Central memory CD4-positive, alpha-beta T cell (primary cell): ENCODE measurements at regions not wholly inside any gene's neighbourhood (a gene's known extent, or its start where the extent isn't known, plus 50 kb on each side); places are given as distances from the start of the nearest gene placed in this dataset.

Experiments used
- DNase-seq: peaks from one replicate; pipeline ENCODE4 v3.0.0; 2022

DNA sequence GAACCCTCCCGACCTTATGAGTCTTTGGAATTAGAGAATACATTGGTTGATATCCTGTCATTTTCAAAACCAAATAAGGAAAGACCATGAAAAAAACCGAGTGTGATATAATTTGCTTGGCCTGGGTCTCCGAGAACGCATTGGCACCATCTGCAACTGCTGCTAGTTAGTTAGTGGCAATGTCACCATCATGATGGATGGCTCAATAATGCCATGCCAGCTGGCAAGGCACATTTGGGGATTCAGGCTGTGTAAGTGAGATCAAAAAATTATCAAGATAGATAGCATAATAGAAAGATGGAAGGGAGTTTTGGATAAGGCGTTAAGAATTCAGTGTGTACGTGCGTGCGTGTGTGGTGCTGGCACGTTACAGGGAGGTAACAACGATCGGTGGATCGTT, 134.7 kb upstream of the TCERG1L start:
- DNase-seq, result no peak

DNA sequence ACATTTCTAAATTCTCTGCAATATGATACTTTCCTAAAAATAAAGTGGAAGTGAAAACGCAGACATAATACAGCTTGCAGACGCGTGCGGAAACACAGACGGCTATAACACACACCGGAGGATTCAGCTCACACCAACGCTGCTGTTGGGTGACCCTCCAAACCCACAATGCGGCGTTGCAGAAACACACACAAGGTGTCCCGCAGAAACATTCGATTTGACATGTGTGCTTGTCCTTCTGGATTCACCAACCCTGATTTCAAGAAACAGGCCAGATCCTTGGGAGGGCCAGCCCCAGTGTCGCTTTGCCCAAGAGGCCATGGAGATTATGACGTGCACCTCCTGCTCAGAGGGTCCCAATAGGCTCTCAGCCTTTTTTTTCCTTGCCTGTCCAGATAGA, 136.7 kb upstream of the TCERG1L start:
- DNase-seq, result no peak

DNA sequence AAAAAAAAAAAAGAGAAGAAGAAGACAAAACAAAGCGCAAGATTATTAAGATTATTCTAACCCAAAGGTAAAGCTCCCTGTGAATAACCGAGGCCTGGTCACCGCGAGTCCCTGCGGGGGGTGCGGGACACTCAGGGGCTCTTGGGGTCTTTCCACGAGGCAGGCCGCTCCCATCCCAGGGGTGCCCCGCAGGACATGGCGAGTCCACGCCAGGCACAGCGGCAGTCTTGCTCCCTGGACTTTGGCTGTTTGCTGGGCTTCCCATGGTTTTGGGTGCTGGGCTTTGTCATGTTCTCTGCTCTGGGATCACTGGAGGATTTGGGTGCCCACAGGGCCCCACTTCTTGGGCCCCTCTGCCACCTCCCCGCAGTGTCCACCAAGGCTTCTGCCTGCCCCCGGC, 137.4 kb upstream of the TCERG1L start:
- DNase-seq, result no peak

DNA sequence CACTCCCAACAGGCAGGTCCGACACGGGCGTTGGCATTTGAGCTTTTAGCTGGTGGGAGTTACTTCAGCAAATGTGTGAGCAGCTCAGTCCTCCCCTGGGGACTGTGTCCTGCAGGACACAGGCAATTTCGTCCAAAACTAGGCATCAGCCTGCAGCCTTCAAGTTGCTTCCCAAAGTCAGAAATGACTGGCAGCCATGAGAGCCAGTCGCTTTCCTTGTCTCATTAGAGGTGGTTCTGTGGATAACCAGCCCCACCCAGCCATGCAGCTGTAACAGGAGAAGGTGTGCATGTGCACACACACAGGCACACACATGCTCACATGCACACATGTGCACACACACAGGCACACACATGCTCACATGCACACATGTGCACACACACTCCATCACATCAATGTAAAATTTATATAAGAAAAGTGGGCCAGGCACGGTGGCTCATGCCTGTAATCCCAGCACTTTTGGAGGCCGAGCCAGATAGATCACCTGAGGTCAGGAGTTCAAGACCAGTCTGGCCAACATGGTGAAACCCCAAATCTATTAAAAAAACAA, 138.8 kb upstream of the TCERG1L start:
- no peak for DNase-seq

DNA sequence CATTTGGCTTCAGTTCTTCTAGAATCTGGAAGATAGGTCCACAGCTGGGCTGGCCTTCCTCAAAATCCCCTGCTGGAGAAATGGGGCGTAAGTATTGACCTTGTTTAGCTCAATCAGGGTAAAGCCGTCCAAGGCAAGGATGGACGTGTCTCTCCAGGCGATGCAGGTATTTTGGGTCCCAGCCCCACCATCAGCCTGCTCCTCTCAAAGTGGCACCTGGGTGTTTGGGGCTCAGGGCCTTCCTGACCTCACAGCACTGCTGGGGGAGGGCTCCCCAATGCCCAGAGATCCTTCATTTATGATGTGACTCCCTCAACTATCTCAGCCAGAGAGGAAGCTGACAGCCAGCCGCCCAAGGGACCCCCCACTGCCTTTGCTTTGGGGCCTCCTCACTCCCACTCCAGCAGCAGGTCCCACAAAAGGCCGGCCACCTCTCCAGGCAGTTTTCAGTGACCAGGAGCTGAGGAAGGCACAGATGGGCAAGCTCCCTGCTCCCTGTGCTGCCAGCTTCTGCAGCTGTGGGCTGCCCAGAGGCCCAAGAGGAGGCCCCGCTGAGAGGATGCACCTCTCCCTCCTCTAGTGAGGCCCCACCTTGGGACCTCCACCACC, 140.0 kb upstream of the TCERG1L start:
- no peak for DNase-seq

GRCh38 chr10:131452926-131453720, 141.6 kb upstream of the TCERG1L start:
- DNase-seq, result no peak

DNA sequence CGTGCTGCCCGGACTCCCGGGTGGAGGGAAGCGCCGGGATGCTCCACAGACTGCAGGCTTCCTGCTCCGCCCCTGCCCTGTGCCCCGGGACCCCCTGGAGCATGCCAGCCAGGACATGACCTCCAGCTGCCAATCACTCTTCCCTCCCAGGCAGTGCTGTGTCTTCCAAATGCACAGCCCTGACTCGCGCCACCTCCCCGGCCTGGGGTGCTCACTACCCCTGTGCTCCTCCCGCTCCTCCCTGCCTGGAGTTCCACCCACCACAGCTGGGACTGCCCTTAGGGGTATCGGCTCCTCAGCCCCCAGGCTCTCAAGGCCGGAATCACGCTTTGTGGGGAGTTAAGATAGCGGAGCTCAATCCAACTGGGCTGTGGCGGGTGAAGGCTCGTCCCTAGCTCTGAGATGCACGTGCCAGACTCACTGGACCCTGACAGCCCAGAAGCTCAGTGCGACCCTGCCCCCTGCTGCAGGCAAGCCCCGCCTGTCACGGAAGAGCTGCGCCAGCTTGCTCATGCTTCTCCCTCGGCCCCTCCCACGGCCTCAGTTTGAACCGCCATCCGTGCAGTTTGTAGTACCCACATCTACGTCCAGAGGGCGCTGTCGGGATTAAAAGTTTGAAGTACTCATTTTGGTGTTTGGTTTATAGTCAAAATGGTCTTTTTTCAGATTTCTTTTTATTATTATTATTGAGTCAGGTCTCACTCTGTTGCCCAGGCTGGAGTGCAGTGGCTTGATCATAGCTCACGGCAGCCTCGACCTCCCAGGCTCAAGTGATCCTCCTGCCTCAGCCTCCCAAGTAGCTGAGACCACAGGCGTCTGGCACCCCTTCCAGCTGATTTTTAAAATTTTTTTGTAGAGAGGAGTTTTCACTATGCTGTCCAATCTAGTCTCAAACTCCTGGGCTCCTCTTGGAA, 142.5 kb upstream of the TCERG1L start:
- DNase-seq, result peak; percentile 6

GRCh38 chr10:131456411-131456810, 144.9 kb upstream of the TCERG1L start:
- DNase-seq, result no peak

DNA sequence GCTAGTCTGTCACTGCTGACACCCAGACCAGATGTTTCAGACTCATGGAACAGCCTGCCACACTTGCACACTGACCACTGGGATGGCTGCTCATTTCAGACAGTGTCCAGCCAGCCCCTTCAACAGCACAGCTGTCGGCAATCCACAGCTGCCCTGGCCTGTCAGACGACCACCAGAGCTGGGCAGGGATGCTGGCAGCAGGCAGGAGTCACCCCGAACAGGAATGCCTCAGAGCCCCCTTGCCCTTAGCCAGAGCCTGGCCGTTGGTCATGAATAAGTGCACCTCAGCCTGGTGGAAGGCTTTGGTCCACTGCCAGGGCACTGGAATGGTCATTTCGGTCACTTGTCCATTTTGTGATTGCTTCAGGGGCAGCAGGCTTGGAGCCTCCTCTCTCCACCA, 149.6 kb upstream of the TCERG1L start:
- no peak for DNase-seq

GRCh38 chr10:131464789-131465188, 153.3 kb upstream of the TCERG1L start:
- no peak for DNase-seq

GRCh38 chr10:131469551-131469950, 158.0 kb upstream of the TCERG1L start:
- no peak for DNase-seq

- DNase-seq, result no peak
Observed at GRCh38 chr10:131473645-131474044, 162.1 kb upstream of the TCERG1L start.

GRCh38 chr10:131474416-131474815, 162.9 kb upstream of the TCERG1L start:
- DNase-seq, result no peak

- DNase-seq, result no peak
Observed at GRCh38 chr10:131475043-131475442, 163.5 kb upstream of the TCERG1L start.

- no peak for DNase-seq
Observed at GRCh38 chr10:131475803-131476202, 164.3 kb upstream of the TCERG1L start.

DNA sequence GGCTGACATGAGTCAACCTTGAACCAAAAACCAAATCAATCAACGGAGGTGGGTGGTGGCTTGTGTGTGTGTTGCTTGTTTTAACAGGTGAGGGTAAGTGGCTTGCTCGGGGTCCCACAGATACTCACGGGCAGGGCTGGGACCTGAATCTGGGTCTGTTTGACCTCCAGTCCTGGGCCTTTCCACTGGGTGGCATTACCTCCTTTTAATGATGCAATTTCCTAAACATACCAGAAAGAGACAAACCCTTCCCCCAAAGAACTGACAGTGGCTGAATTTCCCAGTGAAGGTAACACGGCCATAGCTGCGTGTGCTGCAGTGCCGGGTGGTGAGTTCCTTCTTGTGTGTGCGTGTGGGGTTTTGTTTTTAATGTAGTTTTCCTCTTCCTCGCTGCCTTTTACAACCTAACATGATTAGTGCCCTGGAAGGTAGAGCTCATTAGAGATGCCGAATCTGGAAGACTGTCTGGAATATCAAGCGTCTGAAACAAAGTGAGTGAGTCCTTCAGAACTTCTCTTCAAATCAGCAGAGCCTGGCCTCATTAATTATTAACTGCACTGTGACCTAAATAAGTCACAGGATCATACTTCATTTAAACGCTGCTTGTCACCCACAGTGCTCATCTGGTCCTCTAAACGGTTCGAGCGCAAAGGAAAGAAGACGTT, 166.1 kb upstream of the TCERG1L start:
- DNase-seq, result no peak

GRCh38 chr10:131478377-131478989, 167.0 kb upstream of the TCERG1L start:
- no peak for DNase-seq

DNA sequence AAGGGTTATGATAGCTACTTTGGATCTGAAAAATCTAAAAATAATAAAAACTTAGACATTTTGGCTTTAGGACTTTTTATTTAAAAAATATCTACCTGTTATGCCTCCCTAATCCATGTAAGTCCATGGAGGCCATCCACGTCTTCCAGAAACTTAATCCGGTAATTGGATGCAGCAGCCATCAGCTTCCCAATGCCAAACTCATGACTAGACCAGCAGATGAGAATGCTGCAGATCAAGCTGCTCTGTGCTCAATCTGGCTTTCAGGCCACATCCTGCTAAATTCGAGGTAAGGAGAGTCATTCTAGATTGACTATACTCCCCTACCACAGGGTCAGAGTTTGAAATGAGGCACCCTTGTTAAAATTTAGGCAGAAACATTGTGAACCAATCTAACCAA, 168.5 kb upstream of the TCERG1L start:
- no peak for DNase-seq

DNA sequence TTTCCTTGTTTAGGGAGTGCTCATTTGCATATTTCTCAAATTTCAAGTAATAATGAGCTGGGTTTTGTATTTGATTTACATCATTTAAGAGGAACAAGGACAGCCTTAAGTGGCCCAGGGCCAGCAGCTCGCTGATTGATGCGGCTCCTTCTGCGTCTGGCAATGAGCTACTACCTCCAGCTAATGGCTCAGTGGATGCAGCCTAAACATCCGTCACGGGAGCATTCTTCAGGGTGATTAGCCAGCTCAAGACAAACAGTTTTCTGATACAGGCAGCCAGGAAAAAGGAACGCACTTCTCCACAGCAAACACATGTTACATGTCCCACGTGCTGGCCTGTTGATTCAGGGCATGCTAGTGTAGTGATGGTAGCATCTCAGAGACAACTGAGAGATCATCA, 169.3 kb upstream of the TCERG1L start:
- DNase-seq, result no peak

DNA sequence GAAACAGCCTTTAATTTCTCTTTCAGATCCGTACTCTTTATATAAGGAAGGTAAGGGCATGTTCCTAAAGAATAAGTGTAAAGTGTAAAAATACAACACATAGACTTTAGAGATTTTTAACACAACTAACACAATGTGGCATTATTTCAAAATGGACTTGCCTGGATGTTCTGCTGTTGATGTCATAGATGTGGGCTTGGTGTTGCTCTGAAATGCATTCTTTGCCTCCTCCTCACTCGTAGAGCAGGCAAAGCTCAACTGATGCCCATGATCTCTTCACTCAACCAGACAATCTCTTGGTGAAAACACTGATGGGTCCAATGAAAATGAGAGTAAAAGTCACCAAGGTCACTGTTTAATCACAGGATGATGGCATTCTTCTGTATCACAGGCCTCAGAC, 174.2 kb upstream of the TCERG1L start:
- DNase-seq, result no peak

GRCh38 chr10:131487822-131488221, 176.3 kb upstream of the TCERG1L start:
- no peak for DNase-seq

GRCh38 chr10:131490991-131491594, 179.6 kb upstream of the TCERG1L start:
- DNase-seq, result no peak
